Cardiac septum (tissue), 1 donor: ENCODE measurements at regions not wholly inside any gene's neighbourhood (a gene's known extent, or its start where the extent isn't known, plus 50 kb on each side); places are given as distances from the start of the nearest gene placed in this dataset.

ENCODE experiments used
- DNase-seq: peaks from one replicate; pipeline ENCODE4 v3.0.0-alpha.2; 2020; ENCODE audit warnings: low spot score
- intact Hi-C: fragments of 100-400 bp; cut with DNase I; formaldehyde crosslinking; loops from one replicate; pipeline ENCODE4 v1.14.0; 2022
- donor health status: DM: no; HTN: no; CAD: no.

GRCh38 chr9:126556560-126557250 is 57.0 kb upstream of the LMX1B start:
- no peak for DNase-seq
- intact Hi-C loops, result loop anchor here (1.0 to 5.0 kb wide), 2 partner anchors 39 to 55 kb away; no protein-coding TSS in a partner anchor

DNA sequence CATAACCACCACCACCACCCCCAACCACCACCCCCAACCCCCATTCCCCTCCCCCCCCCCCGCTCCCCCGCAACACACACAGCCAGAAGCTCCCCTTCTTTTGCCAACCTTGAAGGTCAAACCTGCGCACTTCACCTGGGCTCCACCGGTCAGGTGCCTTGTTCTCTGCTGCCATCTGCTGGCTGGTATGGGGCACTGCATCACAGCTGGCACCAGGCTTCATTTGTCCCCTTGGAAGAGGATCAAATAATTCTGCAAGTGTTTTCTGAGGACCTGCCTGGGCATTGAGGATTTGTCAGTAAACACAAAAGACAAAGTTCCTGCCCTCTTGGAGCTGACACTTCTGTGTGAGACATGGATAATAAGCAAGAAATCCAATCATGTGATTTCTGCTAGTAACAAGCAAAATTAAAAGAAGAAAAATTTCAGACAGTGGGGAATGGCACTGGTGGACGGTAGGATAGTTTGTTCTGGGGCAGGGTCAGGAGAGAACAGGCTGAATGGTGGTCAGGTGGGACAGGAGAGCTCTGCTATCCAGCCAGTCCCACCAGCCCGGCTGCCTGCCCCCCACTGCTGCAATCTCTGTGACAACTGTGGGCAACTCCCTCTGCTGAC is 55.6 kb upstream of the LMX1B start:
- intact Hi-C loops, result loop anchor here (5.0 kb wide), 1 partner anchor 41 kb away; no protein-coding TSS in a partner anchor
- peak; percentile 85 for DNase-seq

DNA sequence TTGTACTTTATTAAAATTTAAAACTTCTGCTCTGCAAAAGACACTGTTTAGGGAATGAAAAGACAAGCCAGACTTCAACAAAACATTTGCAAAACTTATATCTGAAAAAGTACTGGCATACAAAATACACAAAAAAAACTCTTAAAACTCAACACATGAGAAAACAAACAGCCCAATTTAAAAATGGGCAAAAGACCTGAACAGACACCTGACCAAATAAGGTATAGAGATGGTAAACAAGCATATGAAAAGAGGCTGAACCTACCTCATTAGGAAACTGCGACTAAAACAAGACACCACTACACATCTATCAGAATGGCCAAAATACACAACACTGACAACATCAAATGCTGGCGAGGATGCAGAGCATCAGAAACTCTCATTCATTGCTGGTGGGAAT is 54.4 kb upstream of the LMX1B start:
- no peak for DNase-seq
- intact Hi-C loops, result loop anchor here (5.0 kb wide), 1 partner anchor 42 kb away; no protein-coding TSS in a partner anchor

DNA sequence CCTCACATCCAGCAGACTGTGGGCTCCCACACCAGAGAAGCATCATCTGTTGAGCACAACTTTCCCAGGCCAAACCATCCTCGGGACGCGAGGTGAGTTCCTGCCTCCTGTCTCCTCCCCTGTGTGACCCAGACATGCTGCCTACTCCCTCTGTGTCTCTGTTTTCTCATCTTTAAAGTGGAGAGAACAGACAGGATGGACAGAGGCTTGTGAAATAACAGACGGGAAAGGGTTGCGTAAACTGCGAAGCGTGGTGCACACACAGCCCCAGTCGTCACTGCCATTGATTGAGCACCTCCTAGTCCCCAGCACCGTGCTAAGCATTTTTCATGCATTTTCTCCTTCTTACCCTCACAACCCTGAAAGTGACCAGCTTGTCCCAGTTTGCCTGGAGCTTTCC is 52.1 kb upstream of the LMX1B start:
- intact Hi-C loops, result no loop called here
- no peak for DNase-seq

GRCh38 chr9:126563556-126563955 is 50.2 kb upstream of the LMX1B start:
- DNase-seq, result no peak
- intact Hi-C loops, result no loop called here
